HG02885 (cell line): ENCODE measurements at regions not wholly inside any gene's neighbourhood (a gene's known extent, or its start where the extent isn't known, plus 50 kb on each side); places are given as distances from the start of the nearest gene placed in this dataset.

ENCODE experiments used
- ATAC-seq: cut with Tn5 transposase; IDR thresholded peaks from one replicate; pipeline ENCODE4 v1.9.1; 2021; ENCODE audit warnings: mild to moderate bottlenecking; ENCODE audit not compliant: unreplicated experiment, poor library complexity

DNA sequence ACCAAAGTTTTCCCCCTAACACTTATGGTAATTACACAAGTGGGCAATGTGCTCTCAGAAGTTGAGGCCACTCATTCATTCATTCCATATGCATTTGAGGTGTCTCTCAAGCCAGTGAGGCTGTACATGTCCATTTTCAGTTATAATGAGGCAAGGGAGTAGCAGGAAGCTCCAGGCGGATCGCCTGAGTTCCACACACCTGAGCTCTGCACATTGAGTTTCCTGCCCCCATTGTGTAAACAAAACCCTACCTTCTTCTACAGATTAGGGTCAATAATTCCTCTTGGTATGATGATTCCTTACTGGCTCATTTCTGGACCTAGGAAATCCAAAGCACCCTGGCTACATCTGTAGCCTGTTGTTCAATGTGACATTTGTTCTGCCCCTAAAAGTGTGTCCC is 555.3 kb downstream of the MED13L start:
- no peak for ATAC-seq

DNA sequence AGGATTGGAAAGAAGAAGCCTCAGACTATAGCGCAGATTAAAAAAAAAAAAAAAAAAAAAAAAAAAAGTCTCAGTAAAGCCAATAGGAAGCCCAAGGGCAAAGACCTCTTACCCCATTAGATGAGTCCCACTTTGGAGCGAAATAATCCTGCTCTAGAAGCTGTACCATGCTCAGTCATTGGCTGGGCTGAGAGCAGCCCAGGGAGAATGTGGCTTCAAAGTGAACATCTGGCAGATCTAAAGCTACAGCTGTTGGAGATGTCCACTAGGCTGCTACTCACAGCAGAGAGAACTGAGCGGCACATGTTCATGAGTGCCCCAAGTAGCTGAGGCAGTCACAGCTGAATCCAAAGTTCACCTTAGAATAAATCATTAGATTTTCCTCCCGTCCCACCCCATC is 560.9 kb downstream of the MED13L start:
- no peak for ATAC-seq

DNA sequence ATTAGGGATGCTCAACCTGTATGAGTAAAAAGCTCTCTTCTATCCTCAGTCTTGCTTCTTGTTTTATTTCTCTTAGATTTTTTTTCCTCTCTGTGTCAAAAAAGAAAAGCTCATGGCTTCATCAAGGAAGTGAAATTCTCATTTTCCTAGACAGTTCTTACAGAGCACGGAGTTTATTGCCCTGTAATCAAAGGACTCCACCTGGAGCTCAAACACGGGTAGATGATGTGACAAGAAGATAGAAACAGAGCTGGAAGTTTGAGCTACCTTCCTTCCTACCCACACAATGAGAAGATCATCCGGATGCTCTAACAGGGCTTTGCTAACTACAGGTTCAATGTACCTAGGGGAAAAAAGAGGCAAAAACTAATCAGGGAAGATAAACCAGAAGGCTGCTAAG is 564.8 kb downstream of the MED13L start:
- ATAC-seq, result no peak

DNA sequence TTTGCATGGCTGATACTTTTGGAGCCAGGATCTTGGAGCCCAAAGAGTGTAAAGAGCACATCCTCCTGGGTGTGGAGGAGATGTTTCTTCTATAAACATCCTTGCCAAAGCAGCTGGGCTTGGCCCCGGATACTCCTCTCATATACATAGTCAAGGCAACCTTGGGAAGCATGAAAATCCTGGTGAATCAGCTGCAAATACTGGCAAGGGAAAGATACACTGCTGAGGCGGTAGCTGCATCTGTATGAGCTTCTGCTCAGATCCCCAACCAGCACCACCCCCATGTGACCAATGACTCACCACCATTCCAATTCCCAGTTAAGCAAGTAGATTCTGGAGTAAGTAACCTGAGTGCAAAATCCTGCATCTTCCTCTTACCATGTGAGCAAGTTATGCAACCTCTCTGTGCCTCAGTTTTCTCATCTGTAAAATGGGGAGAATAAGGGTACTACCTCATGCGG is 567.4 kb downstream of the MED13L start:
- ATAC-seq, result no peak

DNA sequence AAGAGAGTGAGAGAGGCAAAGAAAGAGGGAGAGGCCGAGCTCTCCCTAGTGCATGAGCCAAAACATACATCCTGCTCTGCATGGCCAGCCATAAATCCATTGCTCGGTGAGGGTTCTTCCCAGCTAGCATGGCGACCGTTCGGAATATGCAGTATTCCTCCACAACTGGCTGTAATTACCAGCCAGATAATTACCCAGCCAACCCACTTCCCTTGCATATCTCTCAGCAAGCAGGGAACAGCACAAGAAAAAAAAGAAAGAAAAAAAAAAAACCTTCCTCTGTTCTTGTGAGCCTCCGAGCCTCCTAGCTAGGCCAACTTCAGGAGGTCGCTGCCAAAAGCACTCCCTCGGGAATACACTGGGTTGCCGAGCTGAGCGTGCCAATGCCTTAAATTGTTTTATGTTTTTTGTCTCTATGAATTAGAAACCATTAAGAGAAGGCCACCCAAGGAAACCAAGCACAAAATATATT is 567.9 kb downstream of the MED13L start:
- no peak for ATAC-seq

DNA sequence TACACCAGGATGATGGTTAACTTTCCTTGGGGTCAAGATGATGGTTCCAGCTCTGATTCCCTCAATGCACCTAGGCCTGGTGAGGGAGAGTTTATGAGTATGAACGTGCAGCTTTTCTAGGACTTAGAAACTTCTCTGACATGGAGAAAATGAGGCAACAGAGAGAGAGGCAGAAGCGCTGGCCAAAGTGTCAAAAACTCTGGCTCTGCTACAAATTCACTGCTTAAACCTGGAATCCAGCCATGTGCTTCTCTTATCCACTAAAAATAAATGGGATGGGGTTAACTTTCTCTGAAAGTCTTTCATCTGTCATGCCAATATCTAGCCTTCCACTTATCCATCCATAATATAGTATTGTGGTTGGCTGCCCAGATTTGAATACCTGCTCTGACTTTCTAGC is 568.7 kb downstream of the MED13L start:
- ATAC-seq, result no peak

DNA sequence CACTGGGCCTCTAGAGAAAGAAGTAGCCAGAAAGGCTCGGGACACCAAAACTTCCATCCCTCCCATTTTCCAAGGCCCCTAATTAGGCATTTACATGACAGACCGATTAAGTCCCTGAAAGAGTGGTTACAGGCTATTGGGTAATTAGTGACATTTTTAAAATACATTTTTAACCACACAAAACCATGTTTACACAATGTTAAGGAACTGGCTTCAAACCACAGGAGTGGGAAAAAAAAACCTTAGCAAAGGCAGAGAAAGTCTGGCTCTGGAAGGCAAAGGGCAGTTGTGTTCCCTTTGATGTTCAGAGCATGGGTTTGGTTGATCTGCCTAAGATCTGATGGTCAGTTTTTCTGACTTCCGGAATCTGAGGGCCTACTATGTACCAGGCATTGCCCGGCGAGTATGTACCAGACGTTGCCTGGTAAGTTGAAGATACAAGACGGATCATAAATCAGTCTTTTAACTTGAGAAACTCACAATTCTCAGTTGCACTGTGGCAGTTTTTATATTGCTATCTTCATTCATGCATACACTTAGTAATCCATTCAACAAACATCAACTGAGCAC is 576.5 kb downstream of the MED13L start:
- no peak for ATAC-seq

DNA sequence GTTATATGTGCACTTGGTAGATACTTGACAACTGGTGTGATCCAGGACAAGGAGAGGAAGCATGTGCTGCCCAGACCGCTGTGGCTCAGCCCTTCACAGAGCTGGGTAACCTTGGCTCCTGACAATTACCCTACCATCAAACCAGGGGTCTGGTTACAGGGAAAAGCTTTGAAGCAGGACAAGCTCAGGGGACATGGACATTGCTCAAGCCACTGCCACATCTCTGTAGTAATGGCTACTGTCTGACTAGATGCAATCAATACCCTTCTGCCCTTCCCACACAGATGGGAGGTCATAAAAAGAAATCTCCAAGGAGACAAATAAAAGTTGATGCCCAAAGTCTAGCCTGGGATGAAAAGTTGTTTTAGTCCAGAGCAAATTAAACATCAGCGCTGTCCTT is 577.4 kb downstream of the MED13L start:
- no peak for ATAC-seq

DNA sequence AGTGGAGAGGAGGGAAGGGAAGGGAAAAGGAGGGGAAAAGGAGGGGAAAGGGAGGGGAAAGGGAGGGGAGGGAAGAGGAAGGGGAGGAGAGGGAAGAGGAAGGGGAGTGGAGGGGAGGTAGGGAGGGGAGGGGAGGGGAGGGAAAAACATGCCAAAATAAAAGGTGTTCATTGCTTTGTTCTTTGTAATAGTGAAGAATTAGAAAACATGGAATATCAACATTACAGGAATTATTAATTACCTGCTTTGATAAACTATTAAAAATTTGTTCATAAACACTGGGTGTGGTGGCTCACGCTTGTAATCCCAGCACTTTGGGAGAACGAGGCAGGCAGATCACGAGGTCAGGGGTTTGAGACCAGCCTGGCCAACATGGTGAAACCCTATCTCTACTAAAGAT is 579.2 kb downstream of the MED13L start:
- ATAC-seq, result no peak

DNA sequence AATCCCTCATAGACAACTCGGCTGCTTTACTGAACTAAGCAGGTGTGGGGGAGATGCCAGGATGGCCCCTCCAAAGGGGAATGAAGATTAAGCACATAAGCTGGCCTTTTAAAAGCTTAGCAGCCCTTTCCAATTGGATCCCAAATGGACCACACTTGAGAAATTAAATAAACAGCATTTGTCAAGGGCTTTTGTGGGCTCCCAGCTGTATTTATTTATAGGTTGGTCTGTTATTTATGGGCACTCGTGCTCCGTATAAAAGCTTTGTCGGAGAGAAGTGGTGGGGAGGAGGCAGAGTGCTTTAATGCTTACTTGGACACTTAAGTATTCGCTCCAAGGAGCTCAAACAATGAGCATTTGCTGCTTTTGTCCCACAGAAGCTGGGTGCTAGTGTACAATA is 580.2 kb downstream of the MED13L start:
- ATAC-seq, result no peak

DNA sequence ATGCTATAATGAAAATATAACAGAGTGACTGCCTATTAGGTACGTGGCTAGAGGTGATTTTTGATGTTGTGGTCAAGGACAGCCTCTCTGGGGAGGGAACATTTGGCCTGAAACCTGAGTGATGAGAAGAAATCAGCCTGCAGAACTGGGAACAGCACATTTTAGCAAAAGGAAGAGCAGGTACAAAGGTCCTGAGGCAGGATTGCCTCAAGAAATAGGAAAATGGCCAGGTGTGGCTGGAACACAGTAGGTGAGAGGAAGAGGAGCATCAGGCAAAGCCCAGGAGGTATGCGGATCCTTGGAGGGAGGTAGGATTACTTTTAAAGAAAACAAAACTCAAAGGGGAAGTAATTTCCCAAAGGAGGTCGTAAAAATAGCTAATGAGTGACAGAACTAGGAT is 582.9 kb downstream of the MED13L start:
- no peak for ATAC-seq

DNA sequence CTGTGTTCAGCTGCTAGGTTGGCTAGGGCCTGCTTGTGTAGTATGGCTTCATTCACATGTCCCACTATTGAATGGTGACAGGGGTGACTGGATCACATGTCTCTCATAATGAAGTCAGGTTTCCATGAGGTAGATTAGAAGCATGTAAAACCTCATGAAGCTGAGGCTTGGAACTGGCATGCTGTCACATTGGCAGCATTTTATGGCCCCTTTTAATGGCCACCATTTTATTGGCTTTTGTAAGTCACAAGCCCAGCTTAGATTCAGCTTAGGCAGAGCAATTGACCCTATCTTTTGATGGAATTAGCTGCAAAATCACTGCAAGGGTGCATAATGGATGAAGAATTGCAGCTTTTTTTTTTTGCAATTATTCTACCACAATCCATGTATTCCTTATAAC is 583.5 kb downstream of the MED13L start:
- no peak for ATAC-seq

DNA sequence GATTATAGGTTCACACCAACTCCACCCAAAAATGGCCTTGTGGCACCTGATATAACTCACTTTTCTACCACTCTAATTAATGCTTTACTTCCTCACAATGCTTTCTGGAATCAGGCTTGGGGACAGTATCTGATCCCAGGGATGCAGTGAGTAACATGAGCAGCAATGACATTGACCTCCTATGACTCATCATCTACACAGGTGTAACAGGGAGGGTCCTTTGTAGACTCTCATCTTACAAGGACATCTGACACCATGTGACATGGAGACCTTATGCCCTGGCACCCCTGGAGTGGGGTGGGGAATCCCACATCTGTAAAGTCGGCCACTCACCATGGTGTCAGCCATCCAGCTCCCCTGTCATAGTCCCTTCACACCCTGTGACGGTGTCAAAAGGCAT is 586.4 kb downstream of the MED13L start:
- ATAC-seq, result no peak

DNA sequence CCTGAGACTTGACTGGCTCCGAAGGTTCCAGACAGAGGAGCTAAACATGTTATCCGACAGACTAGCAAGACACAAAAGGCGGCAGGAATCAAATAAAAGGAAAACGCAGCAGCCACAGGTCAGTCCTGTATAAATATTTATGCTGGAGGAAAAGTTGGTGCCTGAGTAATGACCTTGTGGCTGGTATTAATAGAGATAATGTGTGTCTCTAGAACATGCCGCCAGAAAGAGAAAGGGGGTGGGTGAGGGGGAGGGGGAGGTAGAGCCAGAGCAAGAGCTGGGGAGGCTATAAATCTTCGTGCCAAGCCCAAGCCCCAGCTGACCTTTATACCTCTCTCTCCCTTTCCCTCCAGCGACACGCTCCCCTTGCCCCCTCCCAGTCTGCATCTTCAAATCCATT is 590.4 kb downstream of the MED13L start:
- ATAC-seq, result no peak

DNA sequence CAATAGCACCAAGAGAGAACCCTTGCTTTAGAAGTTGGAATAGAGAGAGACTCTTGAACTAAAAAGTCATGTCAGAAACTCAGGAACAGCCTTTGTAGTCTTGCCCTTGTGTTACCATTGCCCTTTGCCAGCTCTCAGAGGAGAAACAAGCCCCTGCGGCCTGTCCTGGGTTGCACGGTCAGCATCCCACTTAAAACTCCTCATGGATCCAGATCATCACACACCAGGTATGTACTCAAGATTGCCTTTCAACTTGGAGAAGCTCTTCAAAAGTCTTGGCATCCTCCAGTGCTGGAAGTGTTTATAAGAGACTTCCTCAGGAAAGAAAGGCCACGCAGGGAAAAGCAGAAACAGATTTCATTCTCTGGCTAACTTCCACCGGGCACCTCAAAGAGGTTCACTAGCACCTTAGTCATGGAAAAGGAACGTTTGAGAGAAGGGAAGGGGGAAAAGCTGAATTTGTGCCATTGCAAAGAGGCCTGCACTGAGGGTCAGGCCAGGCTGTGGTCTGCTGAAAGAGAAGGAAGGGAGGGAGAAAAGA is 594.2 kb downstream of the MED13L start:
- no peak for ATAC-seq

DNA sequence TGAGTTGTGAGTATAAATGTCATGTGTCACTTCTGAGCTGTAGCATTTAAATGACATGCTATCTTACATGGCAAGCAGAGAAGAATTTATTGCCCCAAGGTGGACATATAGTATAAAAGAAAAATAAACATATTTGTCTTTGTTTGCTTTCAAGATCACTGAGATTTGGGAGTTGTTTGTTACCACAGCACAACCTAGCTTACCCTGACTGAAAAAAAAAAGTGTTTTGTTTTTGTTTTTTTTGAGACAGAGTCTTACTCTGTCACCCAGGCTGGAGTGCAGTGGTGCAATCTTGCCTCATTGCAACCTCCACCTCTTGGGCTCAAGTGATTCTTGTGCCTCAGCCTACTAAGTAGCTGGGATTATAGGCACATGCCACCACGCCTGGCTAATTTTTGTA is 596.5 kb downstream of the MED13L start:
- no peak for ATAC-seq

DNA sequence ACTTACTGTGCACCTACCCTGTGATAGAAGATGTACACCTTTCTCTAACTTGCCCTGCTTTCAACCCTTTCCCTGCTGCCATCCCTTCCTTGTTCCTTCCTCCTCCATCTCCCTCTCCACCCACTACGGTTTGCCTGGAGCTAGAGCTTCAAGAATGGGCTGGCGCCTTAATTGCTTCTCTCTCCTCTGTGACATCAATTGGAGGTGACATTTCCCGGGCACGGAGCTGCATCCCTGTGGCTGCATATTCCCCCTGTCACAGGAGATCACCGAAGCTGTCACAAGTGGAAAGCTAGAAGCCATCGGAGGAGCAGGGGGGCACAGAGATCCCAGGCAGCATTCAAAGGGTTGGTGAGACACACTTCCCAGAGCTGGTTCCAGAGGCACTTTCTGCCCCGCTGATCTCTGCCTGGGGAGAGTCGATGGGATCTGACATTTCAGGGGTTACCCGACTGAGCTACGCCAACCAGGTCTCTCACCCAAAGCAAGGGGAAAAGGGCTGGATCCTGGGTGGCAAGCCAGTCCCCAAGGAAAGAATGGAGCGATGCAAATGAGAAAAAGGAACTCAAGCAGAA is 604.9 kb downstream of the MED13L start:
- ATAC-seq, result no peak

DNA sequence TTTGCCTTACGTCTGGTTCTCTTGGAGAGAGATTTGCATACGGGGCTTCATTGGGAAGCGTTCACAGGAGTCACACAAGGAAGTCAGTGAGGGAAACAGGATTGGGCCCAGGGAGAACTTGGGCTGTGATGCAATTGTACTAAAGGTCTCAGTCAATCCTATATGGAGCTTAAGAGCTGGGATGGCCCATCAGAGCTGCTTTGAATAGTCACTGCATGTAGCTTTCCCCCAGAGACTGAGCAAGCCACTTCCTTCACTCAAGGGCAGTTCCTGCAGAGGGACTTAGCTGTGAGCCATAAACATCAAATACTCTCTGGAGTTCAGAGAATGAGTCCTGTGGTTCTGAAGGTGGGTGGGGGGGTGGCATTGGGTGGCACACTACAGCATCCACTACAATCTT is 605.4 kb downstream of the MED13L start:
- ATAC-seq, result no peak

DNA sequence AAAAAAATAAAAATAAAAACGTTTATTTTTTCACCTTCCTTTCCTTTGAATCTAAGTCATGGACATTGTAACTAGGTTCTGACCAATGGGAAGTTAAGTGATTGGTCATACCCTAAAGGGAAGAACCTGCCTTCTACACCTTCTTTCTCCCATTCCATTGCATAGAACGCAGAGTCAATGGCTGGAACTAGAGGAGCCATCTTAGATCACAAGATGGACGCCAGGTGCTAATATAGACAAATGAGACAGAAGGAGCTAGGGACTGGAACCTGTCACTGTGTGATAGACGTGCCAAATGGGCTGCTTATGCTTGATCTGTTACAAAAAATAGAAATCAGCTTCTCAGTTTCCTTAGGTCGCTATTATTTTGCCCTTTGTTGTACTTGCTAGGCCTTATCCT is 606.6 kb downstream of the MED13L start:
- ATAC-seq, result no peak

DNA sequence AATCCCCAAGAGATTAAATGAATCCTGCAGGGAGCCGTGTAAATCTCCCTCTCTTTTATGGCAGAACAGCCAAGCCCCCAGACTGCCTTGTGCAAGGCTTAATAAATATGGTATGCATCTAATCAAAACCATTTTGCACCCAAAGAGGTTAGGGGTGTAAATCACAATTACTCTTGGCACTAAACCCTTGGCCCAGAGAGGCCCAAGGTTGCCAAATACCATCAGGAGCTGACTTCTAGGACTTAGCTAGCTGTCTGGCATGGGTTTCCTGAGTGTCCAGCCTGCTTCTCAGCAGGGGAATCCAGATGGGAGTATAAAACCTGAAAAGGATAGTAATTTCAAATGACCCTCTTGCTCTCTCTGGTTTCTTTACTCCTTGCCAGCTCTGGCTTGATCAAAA is 610.4 kb downstream of the MED13L start:
- ATAC-seq, result no peak

DNA sequence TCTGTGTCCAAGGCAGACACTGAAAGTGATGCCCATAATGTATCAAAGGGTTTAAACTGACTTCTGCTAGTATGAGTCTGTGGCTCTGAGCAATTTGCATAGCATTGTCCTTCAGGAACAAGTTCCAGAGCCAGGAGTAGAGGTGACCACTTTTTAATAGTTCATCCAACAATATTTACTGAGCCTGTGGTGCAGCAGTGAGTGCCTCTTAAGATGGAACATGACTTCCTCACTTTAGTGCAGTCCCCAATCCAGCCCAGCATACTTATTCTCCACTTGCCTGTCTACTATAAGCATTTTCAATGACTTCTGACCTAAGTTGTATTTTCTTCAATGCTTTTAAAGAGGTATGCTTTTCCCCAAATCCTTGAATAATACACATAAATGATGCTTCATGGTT is 611.3 kb downstream of the MED13L start:
- ATAC-seq, result no peak

DNA sequence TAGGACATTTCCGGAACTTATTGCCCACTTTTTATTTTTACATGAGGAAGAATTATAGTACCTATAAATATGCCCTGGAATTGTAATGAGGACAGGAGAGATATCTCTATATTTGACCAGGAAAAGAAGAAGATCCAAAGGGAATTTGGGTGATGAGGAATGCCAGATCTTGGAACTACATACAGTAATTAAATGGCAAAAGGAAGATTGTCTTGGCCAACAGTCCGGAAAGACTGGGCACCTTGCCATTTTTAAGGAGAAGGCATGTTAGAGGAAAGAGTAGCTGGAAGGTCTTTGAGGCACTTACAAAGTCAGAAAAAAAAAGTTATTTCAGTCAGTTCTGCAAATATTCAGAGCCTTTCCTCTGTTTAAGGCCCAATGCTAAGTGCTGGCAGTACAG is 616.4 kb downstream of the MED13L start:
- ATAC-seq, result no peak
